ENCODE measurements at regions not wholly inside any gene's neighbourhood (a gene's known extent, or its start where the extent isn't known, plus 50 kb on each side); places are given as distances from the start of the nearest gene placed in this dataset.

- TF ChIP-seq POLR2A (IDR thresholded peaks at IDR 0.05; ENCODE audit: low read depth, low read length) (no peak), POLR2AphosphoS5 (IDR thresholded peaks at IDR 0.05; ENCODE audit: low read depth, low read length) (no peak)
Measured at GRCh38 chr1:69163241-69163640, 404.5 kb upstream of the LRRC7 start.

All from GM12892 (cell line).